ENCODE measurements at regions not wholly inside any gene's neighbourhood (a gene's known extent, or its start where the extent isn't known, plus 50 kb on each side); places are given as distances from the start of the nearest gene placed in this dataset.
A peak's percentile ranks its signal among the peaks of the same experiment; 100 is the strongest.

DNA sequence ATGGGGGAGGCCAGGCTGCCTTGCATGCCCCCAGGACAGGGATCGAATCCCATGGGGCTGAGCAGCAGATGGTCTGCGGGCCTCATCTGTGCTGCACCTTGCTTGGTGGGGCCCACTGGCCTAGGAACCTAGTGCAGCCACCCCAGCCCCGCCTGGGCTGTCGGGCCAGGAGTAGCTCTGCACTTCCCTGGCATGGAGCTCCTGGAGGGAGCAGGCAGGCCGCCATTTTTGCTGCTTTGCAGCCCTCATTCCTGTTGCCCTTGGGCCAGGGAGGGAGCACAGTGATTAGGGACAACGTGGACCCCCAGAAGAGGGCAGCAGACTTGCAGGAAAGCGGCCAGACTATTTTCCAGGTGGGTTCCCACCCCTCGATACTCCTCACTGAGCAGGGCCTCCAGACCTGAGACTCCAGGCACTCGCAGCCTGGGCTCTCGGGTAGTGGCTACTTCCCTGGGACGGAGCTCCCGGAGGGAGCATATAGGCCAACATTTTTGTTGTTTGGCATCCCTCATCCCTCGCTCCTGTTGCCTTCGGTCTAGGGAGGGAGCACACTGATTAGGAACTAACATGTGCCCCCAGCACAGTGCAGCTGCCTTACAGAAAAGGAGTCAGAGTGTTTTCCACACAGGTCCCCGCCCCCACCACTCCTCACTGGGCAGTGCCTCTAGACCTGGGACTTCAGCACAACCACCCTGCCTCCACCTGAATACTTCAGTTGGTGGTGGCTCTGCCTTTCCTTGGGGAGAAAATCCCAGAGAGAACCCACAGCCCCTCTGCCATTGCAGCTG, 99.5 kb downstream of the MAIP1 start:
- no peak for DNase-seq (ENCODE audit: low read depth)

DNA sequence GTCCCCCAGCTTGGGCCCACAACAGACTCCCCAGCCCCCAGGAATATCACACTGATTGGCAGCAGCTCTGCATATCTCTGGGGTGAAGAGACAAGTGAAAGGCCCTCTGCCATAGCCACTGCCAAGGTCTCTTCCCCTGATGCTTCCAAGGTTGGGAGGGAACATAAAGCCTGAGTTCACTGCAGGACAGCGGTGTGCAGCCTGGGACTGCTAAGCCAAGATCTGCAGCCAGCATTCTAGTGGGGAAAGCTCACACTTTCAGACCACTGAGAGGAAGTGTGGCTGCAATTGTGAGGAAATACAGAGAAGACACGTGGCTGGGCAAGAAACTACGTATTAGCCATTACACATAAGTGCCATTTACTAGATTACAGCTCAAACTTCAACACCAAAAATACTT, 100.7 kb downstream of the MAIP1 start:
- DNase-seq (ENCODE audit: low read depth): no peak

GRCh38 chr2:200063155-200063554, 107.8 kb downstream of the MAIP1 start:
- no peak for DNase-seq (ENCODE audit: low read depth)

DNA sequence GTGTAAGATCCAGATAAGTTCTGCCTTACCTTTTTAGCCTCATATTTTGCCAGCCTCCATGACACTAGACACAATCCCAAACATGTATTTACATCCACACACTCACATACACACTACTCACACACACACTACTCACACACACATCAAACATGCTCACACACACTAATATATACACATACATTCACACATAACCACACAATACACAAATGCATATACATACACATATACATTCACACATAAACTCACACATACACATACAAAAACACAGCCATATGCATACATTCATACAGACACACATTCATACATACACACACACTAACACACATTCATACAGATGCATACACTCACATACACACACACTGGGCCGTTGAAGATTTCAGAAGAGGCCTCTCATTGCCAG, 109.5 kb downstream of the MAIP1 start:
- DNase-seq (ENCODE audit: low read depth): no peak

DNA sequence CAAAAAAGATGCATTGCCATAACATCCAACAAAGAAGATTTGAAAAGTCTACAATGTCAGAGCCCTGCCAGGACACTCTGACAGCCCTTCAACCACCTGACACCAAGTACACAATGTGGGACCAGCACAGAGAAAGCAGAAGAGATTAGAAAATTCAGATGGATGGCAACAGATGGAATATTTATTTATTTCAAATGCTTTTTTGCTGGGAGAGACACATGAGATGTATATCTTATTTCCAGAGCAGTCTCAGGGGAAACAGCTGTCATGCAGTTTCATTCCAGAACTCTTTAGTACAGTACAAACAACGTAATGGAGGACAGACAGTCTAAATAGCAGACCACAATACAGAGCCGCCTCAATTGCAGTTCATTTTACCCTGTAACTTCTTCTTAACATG, 110.1 kb downstream of the MAIP1 start:
- DNase-seq (ENCODE audit: low read depth): peak; percentile 61

DNA sequence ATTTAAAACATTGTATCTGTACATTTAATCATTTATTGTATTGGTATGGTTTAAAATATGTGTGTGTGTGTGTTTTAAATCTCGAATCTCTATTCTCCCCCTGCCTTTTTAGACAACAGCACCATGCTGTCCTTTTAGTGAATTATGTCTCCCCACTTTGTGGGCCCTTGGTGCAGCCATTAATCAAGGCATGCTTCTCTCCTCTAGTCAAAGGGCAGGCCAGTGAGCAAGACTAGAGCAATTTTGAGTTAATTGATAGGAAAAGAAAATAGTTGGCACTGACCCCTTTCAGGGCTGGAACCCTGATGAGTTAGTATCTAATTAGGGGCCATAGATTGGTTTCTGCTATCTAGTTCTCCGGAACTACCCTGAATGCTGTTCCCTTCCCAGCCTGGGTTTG, 111.0 kb downstream of the MAIP1 start:
- no peak for DNase-seq (ENCODE audit: low read depth)

DNA sequence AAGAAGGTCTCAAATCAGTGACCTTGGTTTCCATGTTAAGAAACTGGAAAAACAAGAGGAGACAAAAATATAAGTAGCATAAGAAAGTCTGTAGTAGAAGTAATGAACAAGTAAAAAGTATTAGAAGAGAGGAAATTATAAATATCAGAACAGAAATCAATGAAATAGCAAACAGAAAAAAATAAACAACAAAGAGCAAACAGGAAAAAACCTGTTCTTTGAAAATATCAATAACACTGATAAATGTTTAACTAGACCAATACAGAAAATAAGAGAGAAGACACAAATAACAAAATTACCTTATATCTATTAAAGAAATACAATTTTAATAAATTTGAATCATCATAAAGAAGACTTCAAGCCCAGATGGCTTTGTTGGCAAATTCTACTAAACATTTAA, 113.3 kb downstream of the MAIP1 start:
- DNase-seq (ENCODE audit: low read depth): no peak

GRCh38 chr2:200077210-200077650, 121.8 kb downstream of the MAIP1 start:
- no peak for DNase-seq (ENCODE audit: low read depth)

DNA sequence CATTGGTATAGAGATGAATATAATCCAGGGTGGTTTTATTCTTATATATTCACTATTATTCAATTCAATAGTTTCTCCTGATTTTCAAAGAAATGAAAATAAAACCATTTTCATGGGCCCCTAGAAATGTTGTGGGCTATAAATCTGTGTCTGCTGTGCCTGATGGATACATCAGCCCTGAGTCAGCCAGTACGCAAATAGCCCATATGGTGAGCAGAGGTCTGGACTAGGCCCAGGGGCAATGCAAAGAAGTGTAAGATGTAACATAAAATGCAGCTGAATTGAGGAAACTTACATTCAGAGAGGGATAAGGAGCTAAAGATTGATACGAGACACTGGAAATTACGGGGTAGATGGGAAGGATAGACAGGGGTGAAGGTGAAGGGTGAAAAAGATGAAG, 122.5 kb downstream of the MAIP1 start:
- DNase-seq (ENCODE audit: low read depth): no peak

DNA sequence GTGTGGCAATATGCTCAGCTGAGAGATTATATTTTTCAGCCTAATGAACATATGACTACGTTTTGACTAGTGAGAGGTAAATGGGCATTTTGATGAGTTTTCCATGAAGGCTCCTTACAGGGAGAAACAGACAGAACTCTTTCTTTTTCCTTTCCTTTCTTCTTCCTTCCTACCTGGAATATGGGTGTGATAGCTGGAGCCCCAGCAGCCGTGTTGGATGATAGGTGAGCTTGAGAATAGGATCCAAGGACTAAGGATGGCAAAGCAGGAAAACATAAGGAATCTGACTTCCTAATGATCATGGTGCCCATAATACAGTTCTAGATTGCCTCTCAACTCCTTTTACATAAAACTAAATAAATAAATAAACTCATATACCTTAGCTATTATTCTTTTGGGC, 124.0 kb downstream of the MAIP1 start:
- no peak for DNase-seq (ENCODE audit: low read depth)

- no peak for DNase-seq (ENCODE audit: low read depth)
Measured at GRCh38 chr2:200081236-200081635, 125.9 kb downstream of the MAIP1 start.

DNA sequence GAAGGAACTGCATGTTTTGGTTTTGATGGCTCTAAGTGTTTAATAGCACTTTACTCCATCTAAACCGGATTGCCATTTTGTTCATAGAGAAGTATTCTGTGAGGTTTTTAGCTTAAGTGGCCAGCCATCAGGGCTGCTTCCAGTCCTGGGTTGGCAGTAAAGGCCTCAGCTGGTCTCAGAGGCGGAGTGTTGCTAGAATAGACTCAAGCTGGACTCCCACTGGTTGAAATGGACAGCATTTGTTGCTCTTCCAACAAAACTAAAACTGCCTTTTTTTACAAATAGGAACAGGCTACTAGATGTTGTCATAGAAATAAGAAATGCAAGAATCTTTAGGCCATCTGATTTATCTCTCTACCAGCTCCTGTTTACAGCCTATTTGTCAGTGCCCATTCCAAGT, 126.4 kb downstream of the MAIP1 start:
- no peak for DNase-seq (ENCODE audit: low read depth)

GRCh38 chr2:200084036-200084435, 128.7 kb downstream of the MAIP1 start:
- DNase-seq (ENCODE audit: low read depth): no peak

- no peak for DNase-seq (ENCODE audit: low read depth)
Measured at GRCh38 chr2:200086911-200087310, 131.5 kb downstream of the MAIP1 start.

GRCh38 chr2:200087451-200087850, 132.1 kb downstream of the MAIP1 start:
- DNase-seq (ENCODE audit: low read depth): no peak

DNA sequence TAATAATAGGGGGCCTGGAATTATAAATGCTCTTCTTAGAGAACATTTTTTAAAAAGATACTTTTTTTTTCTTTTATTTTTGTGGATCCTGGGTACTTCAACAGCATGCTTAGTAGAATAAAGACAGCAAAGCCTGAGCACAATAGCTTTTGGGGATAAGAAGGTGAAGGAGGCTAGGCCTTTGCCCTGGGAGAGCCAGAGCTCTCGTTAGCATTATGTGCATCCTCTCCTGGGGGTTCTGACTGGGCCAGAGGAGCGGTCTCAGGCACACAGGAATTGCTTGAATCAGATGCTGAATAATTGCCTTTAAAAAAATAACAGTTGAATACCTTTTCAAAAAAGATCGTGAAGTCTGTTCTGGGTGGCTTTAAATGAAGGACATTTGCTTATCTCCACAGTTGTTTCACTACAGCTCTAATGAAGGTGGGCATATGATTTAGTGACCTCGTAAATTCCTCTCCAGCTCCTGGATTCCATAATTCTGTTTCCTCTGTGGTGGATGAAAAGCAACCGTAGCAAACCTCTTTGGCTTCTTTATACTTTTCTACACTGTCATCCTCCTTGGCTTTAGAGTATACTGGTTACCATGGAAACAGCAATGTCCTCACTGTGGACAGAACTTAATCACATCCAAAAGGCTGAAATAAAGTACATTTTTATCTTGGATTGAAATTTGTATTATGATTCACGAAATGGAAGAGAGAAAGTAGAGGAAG, 133.8 kb downstream of the MAIP1 start:
- DNase-seq (ENCODE audit: low read depth): no peak

DNA sequence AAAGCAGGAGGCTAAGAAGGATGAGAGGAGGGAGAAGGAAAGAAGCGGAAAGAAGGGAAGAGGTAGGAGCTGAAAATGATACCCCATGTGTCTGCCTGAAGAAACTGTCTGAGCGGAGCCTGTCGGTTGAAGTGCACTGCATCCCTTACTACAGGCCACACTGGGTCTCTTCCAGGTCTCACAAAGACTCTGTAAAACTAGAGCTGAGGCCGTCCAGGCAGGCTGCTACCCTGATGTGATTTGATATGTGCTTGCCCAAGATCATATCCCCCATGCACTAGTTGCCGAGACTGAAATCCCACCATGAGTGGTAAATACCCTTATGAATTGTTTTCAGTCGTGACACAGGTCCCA, 134.4 kb downstream of the MAIP1 start:
- DNase-seq (ENCODE audit: low read depth): no peak

DNA sequence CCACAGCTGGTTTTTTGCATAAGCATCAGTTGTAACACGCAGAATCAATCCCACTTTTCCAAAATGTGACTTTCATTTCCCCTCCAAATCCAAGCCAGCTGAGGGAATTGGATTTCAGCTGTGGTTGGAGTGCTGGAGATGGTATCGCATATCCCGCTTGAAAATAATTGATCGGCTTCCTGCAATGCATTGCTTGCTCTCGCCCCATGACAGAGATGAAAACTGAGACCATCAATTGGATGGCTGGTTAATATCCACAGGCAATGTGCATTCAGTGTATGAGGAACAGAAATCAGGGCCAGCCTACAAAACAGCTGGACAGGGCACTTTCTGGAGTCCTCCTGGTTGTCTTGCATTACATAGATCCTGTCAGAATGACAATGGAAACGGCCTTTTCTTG, 135.3 kb downstream of the MAIP1 start:
- no peak for DNase-seq (ENCODE audit: low read depth)

- no peak for DNase-seq (ENCODE audit: low read depth)
Measured at GRCh38 chr2:200091126-200091525, 135.7 kb downstream of the MAIP1 start.

DNA sequence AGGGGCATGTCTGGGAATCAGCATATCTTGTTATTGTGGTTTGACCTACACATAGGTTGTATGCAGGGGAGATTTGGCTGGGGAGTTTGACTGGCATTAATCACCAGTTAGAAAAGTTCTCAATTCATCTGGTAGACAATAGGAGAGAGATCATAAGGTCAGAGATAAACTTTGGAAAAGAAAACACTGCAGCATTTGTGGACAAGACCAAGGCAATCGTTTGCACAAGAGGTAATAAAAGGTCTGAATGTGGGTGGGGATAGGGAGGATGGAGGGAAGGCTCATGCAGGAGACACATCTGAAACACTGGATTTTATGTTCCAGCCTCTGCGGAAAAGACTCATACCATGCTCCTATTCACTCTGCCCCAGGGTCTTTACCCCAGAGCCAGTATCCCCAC, 136.9 kb downstream of the MAIP1 start:
- DNase-seq (ENCODE audit: low read depth): no peak

- no peak for DNase-seq (ENCODE audit: low read depth)
Measured at GRCh38 chr2:200095436-200095835, 140.1 kb downstream of the MAIP1 start.

DNA sequence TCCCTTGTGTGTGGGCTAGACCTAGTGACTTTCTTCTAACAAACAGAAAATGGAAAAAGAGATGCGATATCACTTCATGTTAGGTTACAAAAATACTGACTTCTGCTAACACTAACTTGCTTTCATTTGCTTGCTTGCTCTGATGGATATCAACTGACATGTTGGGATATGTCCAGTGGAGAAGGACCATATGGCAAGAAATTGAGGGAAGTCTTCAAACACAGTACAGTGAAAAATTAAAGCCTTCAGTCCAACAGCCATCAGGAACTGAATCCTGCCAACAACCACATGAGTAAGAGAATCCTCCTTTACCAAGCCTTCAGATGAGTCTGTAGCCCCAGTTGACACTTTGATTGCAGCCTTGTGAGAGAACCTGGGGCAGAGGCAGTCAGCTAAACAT, 143.9 kb downstream of the MAIP1 start:
- no peak for DNase-seq (ENCODE audit: low read depth)

- DNase-seq (ENCODE audit: low read depth): no peak
Measured at GRCh38 chr2:200100027-200100426, 144.6 kb downstream of the MAIP1 start.

DNA sequence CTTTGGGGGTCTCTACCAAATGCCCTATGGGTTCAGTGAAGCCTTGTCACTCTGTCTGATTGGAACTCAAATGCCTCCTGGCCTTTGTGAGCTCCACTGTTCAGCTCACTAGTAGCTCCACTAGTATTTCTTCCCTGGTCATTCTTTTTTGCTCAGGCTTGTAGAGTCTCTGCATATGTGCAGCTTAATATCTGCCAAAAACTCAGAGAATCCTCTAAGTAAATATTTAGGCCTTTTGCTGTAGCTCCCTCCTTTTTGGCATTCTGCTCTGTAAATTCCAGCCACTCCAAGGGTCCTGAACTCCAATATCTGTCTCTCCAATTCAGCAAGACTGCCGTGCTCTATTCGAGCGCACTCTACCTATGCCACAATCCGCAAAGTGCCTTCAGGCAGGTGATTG, 146.5 kb downstream of the MAIP1 start:
- no peak for DNase-seq (ENCODE audit: low read depth)
